Endothelial cell of umbilical vein (primary cell): ENCODE measurements at regions not wholly inside any gene's neighbourhood (a gene's known extent, or its start where the extent isn't known, plus 50 kb on each side); places are given as distances from the start of the nearest gene placed in this dataset.

Experiments
- BruUV-seq: library from RNA; stranded (reverse); fragments of 400-500 nt; replicated peaks from 2 replicates; lab custom pipeline; 2021; lab: Mats Ljungman, UMichigan
- CTCF ChIA-PET: fragments of 300-600, 350-600 bp; sonication (Branson Sonifier 250); formaldehyde crosslinking; loops from one replicate; lab custom pipeline; 2021; ENCODE audit warnings: antibody characterized with exemption, inconsistent platforms; lab: Charles Lee
- POLR2A ChIA-PET: fragments of 300-600, 350-600 bp; sonication (Branson Sonifier 250); formaldehyde crosslinking; loops from one replicate; lab custom pipeline; 2021; ENCODE audit warnings: antibody characterized with exemption, inconsistent platforms; lab: Charles Lee
- DNase-seq: peaks from one replicate; pipeline ENCODE4 v3.0.0-alpha.2; 2011; ENCODE audit warnings: low read depth, low spot score
- FAIRE-seq: peaks from 2 replicates; lab custom pipeline; 2011; peaks lifted over from hg19 to GRCh38; lab: Jason Lieb, UNC
- H2AFZ ChIP-seq: 2 replicates; pipeline ENCODE4 v1.6.0; 2012; ENCODE audit warnings: low read depth, low read length, control low read depth, inconsistent platforms
- H3K27ac ChIP-seq: 2 replicates; pipeline ENCODE4 v1.5.1; 2011; ENCODE audit warnings: low read depth, mild to moderate bottlenecking, control low read depth, low read length, moderate library complexity; ENCODE audit not compliant: insufficient read depth
- H3K27me3 ChIP-seq, 2 experiments: 2 replicates each; pipeline versions ENCODE4 v1.6.0 to v1.6.1; 2011; ENCODE audit warnings: low read length in 2 of 2, mixed read lengths in 1 of 2; ENCODE audit not compliant: control insufficient read depth in 2 of 2, insufficient read depth in 2 of 2
- H3K36me3 ChIP-seq, 2 experiments: 2 replicates in 1 of 2; 3 replicates in 1 of 2; pipeline ENCODE4 v1.5.1; 2011; ENCODE audit warnings: low read length in 2 of 2, mild to moderate bottlenecking in 1 of 2, moderate library complexity in 1 of 2; ENCODE audit not compliant: control insufficient read depth in 2 of 2, insufficient read depth in 2 of 2; ENCODE audit errors: extremely low read depth in 1 of 2
- H3K4me1 ChIP-seq: 3 replicates; pipeline ENCODE4 v1.5.1; 2011; ENCODE audit warnings: mild to moderate bottlenecking, low read length; ENCODE audit not compliant: control insufficient read depth, insufficient read depth; ENCODE audit errors: extremely low read depth
- H3K4me2 ChIP-seq: 2 replicates; pipeline ENCODE4 v1.6.1; 2011; ENCODE audit warnings: low read length, control low read depth, mixed read lengths; ENCODE audit not compliant: insufficient read depth
- H3K4me3 ChIP-seq, 3 experiments: fragments of 200-600 bp in 1 of 3; sonication (generic), shearing (Covaris generic) in 1 of 3; replicated peaks in 1 of 3; 2 replicates each; pipeline ENCODE4 v1.5.1; 2011 to 2016; ENCODE audit warnings: control low read depth in 3 of 3, low read length in 3 of 3, mild to moderate bottlenecking in 2 of 3, inconsistent platforms in 1 of 3, low read depth in 1 of 3, moderate library complexity in 1 of 3; ENCODE audit not compliant: insufficient read depth in 1 of 3
- H3K79me2 ChIP-seq: 2 replicates; pipeline ENCODE4 v1.6.0; 2012; ENCODE audit warnings: low read length, inconsistent platforms; ENCODE audit not compliant: control insufficient read depth, insufficient read depth
- H3K9ac ChIP-seq: replicated peaks from 2 replicates; pipeline ENCODE3; 2011; ENCODE audit warnings: low read length, control low read depth; ENCODE audit not compliant: insufficient read depth; ENCODE audit errors: extremely low read depth
- H3K9me1 ChIP-seq: replicated peaks from 3 replicates; pipeline ENCODE4 v1.6.0; 2011; ENCODE audit warnings: mild to moderate bottlenecking, low read length; ENCODE audit not compliant: control insufficient read depth, insufficient read depth; ENCODE audit errors: extremely low read depth
- H3K9me3 ChIP-seq: replicated peaks from 2 replicates; pipeline ENCODE4 v1.5.1; 2012; ENCODE audit warnings: low read length, inconsistent platforms; ENCODE audit not compliant: control insufficient read depth, insufficient read depth
- H4K20me1 ChIP-seq: replicated peaks from 2 replicates; pipeline ENCODE3; 2011; ENCODE audit warnings: mild to moderate bottlenecking, low read length; ENCODE audit not compliant: control insufficient read depth, insufficient read depth; ENCODE audit errors: extremely low read depth
- EZH2 ChIP-seq: IDR thresholded peaks from 2 replicates; pipeline ENCODE4 v1.6.1; 2012; ENCODE audit warnings: borderline replicate concordance, low read depth, mild to moderate bottlenecking, moderate library complexity, low read length, inconsistent platforms; ENCODE audit not compliant: severe bottlenecking
- FOS ChIP-seq: IDR thresholded peaks from 2 replicates; pipeline ENCODE4 v1.6.1; 2011; ENCODE audit warnings: mild to moderate bottlenecking, low read length, moderate library complexity, borderline replicate concordance; ENCODE audit not compliant: insufficient read depth
- GATA2 ChIP-seq: IDR thresholded peaks from 2 replicates; pipeline ENCODE4 v1.7.0; 2011; ENCODE audit warnings: low read depth, mild to moderate bottlenecking, moderate library complexity, mixed read lengths, low read length; ENCODE audit not compliant: insufficient read length, insufficient read depth
- JUN ChIP-seq: IDR thresholded peaks from 2 replicates; pipeline ENCODE4 v1.6.1; 2011; ENCODE audit warnings: borderline replicate concordance, low read depth; ENCODE audit not compliant: insufficient read length, insufficient read depth
- MYC ChIP-seq: IDR thresholded peaks from one replicate; pipeline ENCODE4 v1.6.1; 2011; ENCODE audit warnings: mild to moderate bottlenecking, low read depth, low read length
- POLR2A ChIP-seq: IDR thresholded peaks from 2 replicates; pipeline ENCODE4 v1.6.1; 2012; ENCODE audit warnings: low read depth, mild to moderate bottlenecking, control low read depth, low read length
- POLR2AphosphoS5 ChIP-seq: IDR thresholded peaks from 2 replicates; pipeline ENCODE4 v1.6.1; 2012; ENCODE audit warnings: low read depth, mild to moderate bottlenecking, control low read depth, low read length, moderate library complexity; ENCODE audit not compliant: insufficient read depth
- dilution Hi-C: fragments of 300-500 bp; cut with MboI; formaldehyde crosslinking; loops from one replicate; pipeline ENCODE4 v1.15.0; 2019; ENCODE audit warnings: low sequenced_read_pairs; ENCODE audit not compliant: extremely low pct_ligation_motif_present
- intact Hi-C: fragments of 100-400 bp; cut with micrococcal nuclease; formaldehyde crosslinking; loops from one replicate; pipeline ENCODE4 v1.10.0; 2022
- TF ChIP-seq, protein P1 (sequence below): IDR thresholded peaks from 2 replicates; pipeline ENCODE4 v1.6.1; 2011; ENCODE audit not compliant: insufficient read depth, insufficient read length
- TF ChIP-seq, protein P2 (sequence below), 2 donors: IDR thresholded peaks; 1 replicate in 1 of 2; 2 replicates in 1 of 2; pipeline ENCODE4 v1.5.1; 2011; ENCODE audit warnings: low read length in 2 of 2, mild to moderate bottlenecking in 2 of 2, moderate library complexity in 2 of 2, control low read depth in 1 of 2, inconsistent platforms in 1 of 2, low read depth in 1 of 2; ENCODE audit not compliant: insufficient read depth in 1 of 2; ENCODE audit errors: extremely low read depth in 1 of 2

DNA sequence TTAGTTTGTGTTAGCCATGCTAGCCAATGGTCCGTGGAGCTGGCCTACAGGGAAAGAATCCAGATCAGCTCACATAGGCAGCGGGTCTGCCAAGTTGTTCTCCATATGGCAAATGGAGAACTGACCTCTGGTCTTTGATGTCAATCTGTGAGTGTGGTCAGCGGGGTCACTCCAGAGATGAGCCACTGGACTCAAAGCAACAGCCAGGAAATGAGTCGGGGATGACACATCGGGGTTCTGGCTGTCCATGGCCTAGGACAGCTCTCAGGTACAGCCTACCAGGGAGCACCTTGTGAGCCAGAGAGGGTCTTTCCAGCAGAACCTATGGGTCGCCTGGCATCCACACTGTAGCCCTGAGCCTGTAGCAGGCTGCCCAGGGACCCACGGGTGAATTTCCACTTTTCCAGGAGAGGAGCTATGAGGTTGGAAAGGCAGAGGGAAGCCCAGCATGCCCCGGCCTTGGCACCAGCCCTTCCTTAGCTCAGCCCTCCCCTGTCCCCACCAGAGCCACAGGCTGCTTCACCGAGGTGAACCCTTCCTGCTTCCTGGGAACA lies 203.0 kb upstream of the TNRC6C start:
- POLR2A ChIA-PET = no interaction called here
- H3K27me3 ChIP-seq = no peaks in the 10 kb centered on the region

More for the DNA sequence above, 203.0 kb upstream of the TNRC6C start:
- H3K4me1 ChIP-seq = no peaks in the 10 kb centered on the region
- H3K9ac ChIP-seq = no peak overlapping the region
- no peak overlapping the region for H3K27ac ChIP-seq
- FAIRE-seq = no peak
- dilution Hi-C loops = no loop called here
- no peak overlapping the region for H3K4me3 ChIP-seq
- intact Hi-C loops = no loop called here
- H3K9me3 ChIP-seq = no peaks in the 10 kb centered on the region
- no peaks in the 10 kb centered on the region for H3K9me1 ChIP-seq
- no peak overlapping the region for H2AFZ ChIP-seq
- no peak for DNase-seq
- no peaks in the 10 kb centered on the region for H4K20me1 ChIP-seq
- no peaks in the 10 kb centered on the region for H3K36me3 ChIP-seq
- BruUV-seq = no TSS peak
- no peak overlapping the region for H3K4me2 ChIP-seq
- CTCF ChIA-PET = no interaction called here
- TF ChIP-seq EZH2 (no peak), GATA2 (no peak), POLR2A (no peak), MYC (no peak), JUN (no peak), POLR2AphosphoS5 (no peak), FOS (no peak)
- TF ChIP-seq, protein P1, sequence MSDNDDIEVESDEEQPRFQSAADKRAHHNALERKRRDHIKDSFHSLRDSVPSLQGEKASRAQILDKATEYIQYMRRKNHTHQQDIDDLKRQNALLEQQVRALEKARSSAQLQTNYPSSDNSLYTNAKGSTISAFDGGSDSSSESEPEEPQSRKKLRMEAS = no peak
- TF ChIP-seq, protein P2, sequence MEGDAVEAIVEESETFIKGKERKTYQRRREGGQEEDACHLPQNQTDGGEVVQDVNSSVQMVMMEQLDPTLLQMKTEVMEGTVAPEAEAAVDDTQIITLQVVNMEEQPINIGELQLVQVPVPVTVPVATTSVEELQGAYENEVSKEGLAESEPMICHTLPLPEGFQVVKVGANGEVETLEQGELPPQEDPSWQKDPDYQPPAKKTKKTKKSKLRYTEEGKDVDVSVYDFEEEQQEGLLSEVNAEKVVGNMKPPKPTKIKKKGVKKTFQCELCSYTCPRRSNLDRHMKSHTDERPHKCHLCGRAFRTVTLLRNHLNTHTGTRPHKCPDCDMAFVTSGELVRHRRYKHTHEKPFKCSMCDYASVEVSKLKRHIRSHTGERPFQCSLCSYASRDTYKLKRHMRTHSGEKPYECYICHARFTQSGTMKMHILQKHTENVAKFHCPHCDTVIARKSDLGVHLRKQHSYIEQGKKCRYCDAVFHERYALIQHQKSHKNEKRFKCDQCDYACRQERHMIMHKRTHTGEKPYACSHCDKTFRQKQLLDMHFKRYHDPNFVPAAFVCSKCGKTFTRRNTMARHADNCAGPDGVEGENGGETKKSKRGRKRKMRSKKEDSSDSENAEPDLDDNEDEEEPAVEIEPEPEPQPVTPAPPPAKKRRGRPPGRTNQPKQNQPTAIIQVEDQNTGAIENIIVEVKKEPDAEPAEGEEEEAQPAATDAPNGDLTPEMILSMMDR (IDR thresholded peaks at IDR 0.05; ENCODE audit: extremely low read depth in 1 of 2, insufficient read depth in 1 of 2, low read depth in 1 of 2, low read length in 2 of 2) = no peak
- H3K79me2 ChIP-seq = no peaks in the 10 kb centered on the region
